CD4-positive, alpha-beta T cell treated with Interleukin-17A for 1 hour (primary cell): ENCODE measurements at regions not wholly inside any gene's neighbourhood (a gene's known extent, or its start where the extent isn't known, plus 50 kb on each side); places are given as distances from the start of the nearest gene placed in this dataset.
"Not testable (repeated sequence)": the region's sequence is repeated elsewhere in the genome, so short reads cannot be mapped to it uniquely, and the experiment has no call there.

Experiments used
- DNase-seq: peaks from one replicate; pipeline ENCODE4 v3.0.0-alpha.2; 2020

DNA sequence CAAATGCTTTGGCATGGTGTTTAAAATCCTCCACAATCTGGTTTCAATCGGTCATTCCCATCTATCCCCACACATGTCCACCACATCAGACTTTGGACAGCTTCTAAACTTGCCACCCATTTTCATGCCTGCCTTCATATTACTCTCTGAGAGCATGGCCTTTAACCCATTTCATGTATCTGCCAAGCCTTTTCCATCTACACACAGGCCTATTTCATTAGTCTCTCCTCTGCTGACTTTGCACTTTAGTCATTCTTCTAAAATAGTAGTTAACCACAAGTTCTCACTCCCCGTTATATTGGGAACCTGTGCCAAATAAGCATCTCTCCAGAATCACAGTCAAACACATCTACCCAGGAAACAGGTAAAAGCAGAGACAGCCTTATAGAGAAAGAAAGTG is 142.2 kb downstream of the MZT1 start:
- DNase-seq = no peak

- no peak for DNase-seq
Measured at GRCh38 chr13:72571191-72571590, 156.2 kb downstream of the MZT1 start.

DNA sequence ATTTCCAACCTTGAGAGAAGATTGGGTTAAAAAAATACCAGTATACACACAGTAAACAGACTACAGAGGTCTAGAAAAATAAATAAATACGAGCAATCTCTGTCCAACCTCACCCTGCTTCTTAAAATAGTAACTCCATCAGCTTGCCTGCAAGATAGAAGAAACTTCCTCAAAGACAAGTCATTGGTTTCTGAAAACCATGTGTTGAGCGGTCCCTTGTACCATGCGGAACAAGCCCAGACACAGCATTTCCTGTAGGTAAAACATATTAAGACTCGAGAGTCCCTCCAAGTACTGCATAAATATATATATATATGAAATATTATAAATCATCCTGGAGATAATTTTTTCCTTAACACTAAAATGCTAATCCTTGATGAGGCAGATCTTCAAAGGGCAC is 157.4 kb downstream of the MZT1 start:
- DNase-seq = no peak

GRCh38 chr13:72567566-72567965 is 159.9 kb downstream of the MZT1 start:
- no peak for DNase-seq

DNA sequence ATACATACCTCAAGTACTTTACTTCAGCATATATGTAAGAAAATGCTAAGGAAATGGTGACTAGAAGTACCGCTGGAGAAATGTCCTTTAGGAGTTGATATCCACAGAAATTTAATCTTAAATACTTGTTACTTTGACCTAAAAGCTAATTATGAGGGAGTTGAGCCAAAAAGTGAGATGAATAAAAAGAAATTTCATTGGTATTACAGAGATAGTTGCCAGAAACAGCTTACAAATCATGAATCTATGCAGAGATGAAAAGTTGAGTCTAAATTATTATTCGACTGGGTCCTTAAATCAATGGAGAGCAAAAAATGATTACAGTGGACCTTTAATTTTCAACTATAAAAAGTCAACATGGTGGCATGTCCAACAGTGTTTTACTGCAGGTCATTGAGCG is 160.9 kb downstream of the MZT1 start:
- no peak for DNase-seq

DNA sequence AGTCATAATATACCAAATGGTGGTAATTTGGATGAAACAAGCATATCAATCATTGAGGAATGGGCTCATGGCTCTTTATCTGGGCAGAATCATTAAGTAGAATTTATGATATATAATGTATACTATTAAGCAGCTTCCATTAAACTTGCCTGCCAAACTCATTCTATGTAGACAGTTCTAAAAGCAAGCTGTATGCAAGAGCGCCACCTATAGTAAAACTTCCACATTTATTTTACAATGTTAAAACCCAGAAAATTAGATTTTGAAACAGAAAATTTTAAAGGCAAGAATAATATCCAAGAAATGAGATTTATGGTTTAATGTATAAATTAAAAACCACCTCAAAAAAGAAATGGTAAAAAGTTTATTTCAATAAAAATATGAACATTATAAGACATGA is 161.5 kb downstream of the MZT1 start:
- DNase-seq = no peak

DNA sequence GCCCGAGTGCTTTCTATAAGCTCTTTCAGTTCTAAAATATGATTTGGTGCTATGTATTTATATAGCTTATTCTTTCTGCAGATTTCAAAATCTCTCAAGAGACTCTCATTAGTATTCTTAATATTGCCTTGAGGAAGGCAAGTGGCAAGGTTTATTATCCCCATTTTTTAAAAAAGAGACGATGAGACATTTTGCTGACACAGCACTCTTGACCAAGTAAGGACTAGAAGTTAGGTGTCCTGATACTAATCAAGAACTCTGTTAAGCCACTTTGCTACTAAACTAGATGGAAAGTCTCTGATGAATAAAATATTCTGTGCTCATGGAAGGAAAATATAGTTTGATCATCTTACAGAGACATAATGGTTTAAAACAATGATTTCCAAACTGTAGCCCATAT is 164.7 kb downstream of the MZT1 start:
- DNase-seq = no peak

DNA sequence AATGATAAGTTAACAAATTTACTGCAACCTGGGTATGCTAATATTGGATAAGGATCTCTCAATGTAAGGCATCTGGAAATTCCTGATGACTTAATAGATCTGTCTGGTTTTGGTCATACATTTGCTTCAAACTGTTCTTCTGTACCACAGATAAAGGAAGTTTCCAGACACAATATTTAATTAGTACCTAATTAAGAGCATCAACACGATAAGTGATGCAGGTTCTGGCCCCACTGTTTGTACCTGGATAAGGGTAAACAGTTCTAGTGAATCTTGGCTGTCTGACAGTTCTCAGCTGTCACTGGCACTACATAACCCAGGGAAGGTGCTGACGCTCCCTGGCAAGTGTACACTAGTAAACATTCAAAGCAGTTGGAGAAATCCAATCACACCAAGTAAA is 165.6 kb downstream of the MZT1 start:
- no peak for DNase-seq

- no peak for DNase-seq
Measured at GRCh38 chr13:72559716-72560115, 167.7 kb downstream of the MZT1 start.

DNA sequence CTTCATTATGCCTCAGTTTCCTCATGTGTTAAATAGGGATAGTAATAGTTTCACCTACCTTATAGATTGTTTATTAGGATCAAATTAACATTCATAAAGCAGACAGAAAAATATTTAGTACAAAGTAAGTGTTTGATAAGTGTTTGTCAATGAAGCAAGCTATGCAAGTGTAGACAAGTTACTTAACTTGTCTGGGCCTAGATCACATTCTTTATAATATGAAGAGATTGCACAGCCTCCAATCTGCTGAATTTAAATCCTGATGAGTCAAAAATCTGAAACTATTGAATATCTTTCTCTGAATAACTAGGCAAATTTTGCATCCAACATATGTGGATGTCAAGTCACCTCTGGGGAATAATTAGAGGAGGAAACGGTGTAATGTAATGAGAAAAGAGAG is 170.5 kb downstream of the MZT1 start:
- DNase-seq = no peak

GRCh38 chr13:72555601-72556000 is 171.8 kb downstream of the MZT1 start:
- no peak for DNase-seq

GRCh38 chr13:72552731-72553130 is 174.7 kb downstream of the MZT1 start:
- DNase-seq = no peak

GRCh38 chr13:72545895-72546294 is 181.5 kb downstream of the MZT1 start:
- not testable (repeated sequence) for DNase-seq

DNA sequence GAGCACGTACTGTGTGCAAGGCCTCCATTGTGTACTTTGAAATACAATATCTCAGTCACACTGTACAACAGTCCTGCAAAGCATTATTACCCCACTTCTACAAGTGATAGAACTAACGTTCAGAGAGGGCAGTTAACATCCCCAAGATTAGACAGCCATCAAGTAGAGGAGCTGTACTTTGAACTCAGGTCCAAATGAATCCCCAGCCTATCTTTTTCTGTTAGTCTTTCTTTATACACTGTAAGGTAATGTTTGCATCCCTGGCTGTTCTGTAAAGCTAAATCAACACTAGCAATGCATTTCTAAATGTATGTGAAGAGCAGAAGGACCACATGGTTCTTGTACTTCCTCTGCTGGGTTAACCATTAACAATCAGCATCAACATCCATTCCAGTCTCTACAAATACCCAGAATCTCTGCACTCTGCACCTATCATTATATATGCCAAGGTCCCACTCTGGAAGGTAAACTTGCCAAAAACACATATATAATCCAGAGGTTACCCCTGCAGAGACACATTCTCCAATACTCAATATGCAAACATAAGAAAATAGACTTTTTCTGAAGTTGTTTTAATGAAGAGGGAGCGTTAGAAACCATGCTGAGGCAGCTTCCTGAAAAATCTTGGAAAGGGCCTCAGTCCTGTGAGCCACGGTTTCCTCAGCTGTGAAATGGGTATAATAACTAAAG is 182.3 kb downstream of the MZT1 start:
- no peak for DNase-seq

DNA sequence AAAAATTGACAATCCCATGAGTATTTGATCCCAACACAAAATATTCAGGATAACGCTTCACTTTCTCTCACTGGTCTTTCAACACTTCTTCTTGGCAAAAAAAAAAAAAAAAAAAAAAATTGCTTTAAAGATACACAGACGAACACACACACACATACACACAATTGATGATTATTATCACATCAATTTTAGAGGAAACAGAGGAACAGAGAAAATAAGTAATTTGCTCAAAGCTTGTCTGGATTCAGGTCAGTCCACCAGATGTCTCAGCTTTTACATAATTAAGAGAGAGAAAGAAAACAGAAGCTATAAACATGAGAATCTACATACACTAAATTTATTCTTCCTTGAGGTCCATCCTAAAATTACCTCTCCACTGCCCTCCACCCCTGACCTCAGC is 183.4 kb downstream of the MZT1 start:
- DNase-seq = no peak

GRCh38 chr13:72542241-72542640 is 185.2 kb downstream of the MZT1 start:
- DNase-seq = no peak

DNA sequence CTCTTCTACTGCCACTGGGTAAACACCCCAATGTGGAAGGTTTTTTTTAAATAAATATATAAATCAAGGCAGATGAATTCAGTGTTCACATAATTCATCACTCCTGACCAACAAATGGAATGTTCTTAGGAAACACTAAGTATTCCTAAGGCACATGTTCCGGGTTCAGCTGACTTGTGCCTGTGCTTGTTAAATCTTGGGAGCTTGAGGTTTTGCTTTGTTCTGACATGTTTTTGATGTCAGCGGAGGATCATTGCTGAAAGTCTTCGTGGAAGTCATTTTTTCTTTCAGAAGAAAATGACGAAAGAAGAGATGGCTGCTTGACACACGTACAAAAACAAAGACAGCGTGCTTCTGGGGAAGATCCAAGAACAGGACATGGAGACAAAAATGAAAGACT is 185.8 kb downstream of the MZT1 start:
- DNase-seq = no peak

- no peak for DNase-seq
Measured at GRCh38 chr13:72540881-72541280, 186.5 kb downstream of the MZT1 start.

- DNase-seq = no peak
Measured at GRCh38 chr13:72539925-72540324, 187.5 kb downstream of the MZT1 start.

GRCh38 chr13:72537782-72538181 is 189.6 kb downstream of the MZT1 start:
- DNase-seq = no peak

- no peak for DNase-seq
Measured at GRCh38 chr13:72537395-72537780, 190.0 kb downstream of the MZT1 start.

DNA sequence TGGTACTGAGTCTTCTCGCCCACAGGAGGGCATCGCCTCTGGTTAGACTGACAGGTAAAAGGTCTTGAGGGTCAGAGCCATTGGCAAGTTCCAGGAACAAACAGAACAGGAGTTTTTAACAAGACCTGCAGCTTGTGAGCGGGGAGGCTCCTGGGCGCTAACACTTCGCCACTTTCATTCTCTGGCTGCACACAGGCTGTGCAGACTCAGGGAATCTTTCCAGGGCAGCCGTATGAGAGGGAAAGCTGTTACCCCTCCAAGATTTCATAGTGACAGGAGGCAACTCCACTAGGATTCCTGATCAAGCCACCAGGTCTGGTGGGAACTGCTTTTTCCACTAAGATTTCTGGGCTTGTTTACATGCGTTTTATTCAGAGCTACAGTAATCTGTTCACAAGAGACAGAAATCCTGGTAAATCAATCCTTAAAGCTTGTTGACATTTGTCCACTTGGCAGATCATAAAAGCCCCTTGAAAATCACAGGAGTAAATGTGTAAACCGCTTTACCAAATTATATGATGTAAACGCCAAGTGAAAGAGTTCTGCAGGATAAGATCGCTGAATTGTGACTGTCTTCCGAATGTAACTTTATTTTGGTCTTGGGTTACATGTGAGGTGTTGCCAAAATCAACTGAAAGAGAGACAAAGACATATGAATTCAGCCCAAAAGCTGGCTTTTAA is 190.6 kb downstream of the MZT1 start:
- no peak for DNase-seq

- no peak for DNase-seq
Measured at GRCh38 chr13:72534951-72535640, 192.3 kb downstream of the MZT1 start.

GRCh38 chr13:72530471-72530870 is 197.0 kb downstream of the MZT1 start:
- DNase-seq = no peak
